ENCODE measurements at regions not wholly inside any gene's neighbourhood (a gene's known extent, or its start where the extent isn't known, plus 50 kb on each side); places are given as distances from the start of the nearest gene placed in this dataset.

GRCh38 chr2:128685841-128686496, 367.3 kb upstream of the HS6ST1 start:
- DNase-seq (ENCODE audit: extremely low read depth, low read depth): no peak
- no peak for TF ChIP-seq CTCF (IDR thresholded peaks at IDR 0.05; ENCODE audit: low read depth, low read length, missing control alignments)
- H3K4me3 ChIP-seq (replicated peaks; ENCODE audit: low read depth, low read length): no peak overlapping the region

GRCh38 chr2:128686497-128686859, 367.8 kb upstream of the HS6ST1 start:
- DNase-seq (ENCODE audit: extremely low read depth, low read depth): no peak
- no peak for TF ChIP-seq CTCF (IDR thresholded peaks at IDR 0.05; ENCODE audit: low read depth, low read length, missing control alignments)
- no peak overlapping the region for H3K4me3 ChIP-seq (replicated peaks; ENCODE audit: low read depth, low read length)

- no peak for TF ChIP-seq CTCF (IDR thresholded peaks at IDR 0.05; ENCODE audit: low read depth, low read length, missing control alignments)
- DNase-seq (ENCODE audit: extremely low read depth, low read depth): no peak
- H3K4me3 ChIP-seq (replicated peaks; ENCODE audit: low read depth, low read length): no peak overlapping the region
Observed at GRCh38 chr2:128686881-128687555, 368.4 kb upstream of the HS6ST1 start.

GRCh38 chr2:128687565-128687964, 368.9 kb upstream of the HS6ST1 start:
- H3K4me3 ChIP-seq (replicated peaks; ENCODE audit: low read depth, low read length): no peak overlapping the region
- TF ChIP-seq CTCF (IDR thresholded peaks at IDR 0.05; ENCODE audit: low read depth, low read length, missing control alignments): no peak
- DNase-seq (ENCODE audit: extremely low read depth, low read depth): no peak

GRCh38 chr2:128689971-128690370, 371.3 kb upstream of the HS6ST1 start:
- DNase-seq (ENCODE audit: extremely low read depth, low read depth): no peak
- no peak overlapping the region for H3K4me3 ChIP-seq (replicated peaks; ENCODE audit: low read depth, low read length)
- no peak for TF ChIP-seq CTCF (IDR thresholded peaks at IDR 0.05; ENCODE audit: low read depth, low read length, missing control alignments)

- no peak for DNase-seq (ENCODE audit: extremely low read depth, low read depth)
- no peak for TF ChIP-seq CTCF (IDR thresholded peaks at IDR 0.05; ENCODE audit: low read depth, low read length, missing control alignments)
- no peak overlapping the region for H3K4me3 ChIP-seq (replicated peaks; ENCODE audit: low read depth, low read length)
Observed at GRCh38 chr2:128690431-128690830, 371.8 kb upstream of the HS6ST1 start.
